ENCODE measurements at regions not wholly inside any gene's neighbourhood (a gene's known extent, or its start where the extent isn't known, plus 50 kb on each side); places are given as distances from the start of the nearest gene placed in this dataset.
A peak's percentile ranks its signal among the peaks of the same experiment; 100 is the strongest.

- peak; percentile 8 for DNase-seq (ENCODE audit: low read depth)
- no peak for TF ChIP-seq CTCF (conservative IDR thresholded peaks at IDR 0.05; ENCODE audit: low read depth, low read length)
- no peak overlapping the region for H3K4me3 ChIP-seq (ENCODE audit: low read depth, low read length)
Observed at GRCh38 chr2:18078216-18078615, 199.7 kb downstream of the KCNS3 start.

GRCh38 chr2:18077704-18078103 is 199.2 kb downstream of the KCNS3 start:
- no peak for TF ChIP-seq CTCF (conservative IDR thresholded peaks at IDR 0.05; ENCODE audit: low read depth, low read length)
- DNase-seq (ENCODE audit: low read depth), result peak; percentile 86

GRCh38 chr2:18077231-18077630 is 198.8 kb downstream of the KCNS3 start:
- H3K4me3 ChIP-seq (ENCODE audit: low read depth, low read length), result no peak overlapping the region
- no peak for DNase-seq (ENCODE audit: low read depth)
- no peak for TF ChIP-seq CTCF (conservative IDR thresholded peaks at IDR 0.05; ENCODE audit: low read depth, low read length)

More at GRCh38 chr2:18077704-18078103, 199.2 kb downstream of the KCNS3 start:
- no peak overlapping the region for H3K4me3 ChIP-seq (ENCODE audit: low read depth, low read length)

- no peak overlapping the region for H3K4me3 ChIP-seq (ENCODE audit: low read depth, low read length)
- TF ChIP-seq CTCF (conservative IDR thresholded peaks at IDR 0.05; ENCODE audit: low read depth, low read length), result no peak
- no peak for DNase-seq (ENCODE audit: low read depth)
Observed at GRCh38 chr2:18074476-18074875, 196.0 kb downstream of the KCNS3 start.

- TF ChIP-seq CTCF (conservative IDR thresholded peaks at IDR 0.05; ENCODE audit: low read depth, low read length), result no peak
- H3K4me3 ChIP-seq (ENCODE audit: low read depth, low read length), result no peak overlapping the region
Observed at GRCh38 chr2:18073601-18074000, 195.1 kb downstream of the KCNS3 start.

GRCh38 chr2:18067588-18068384 is 189.3 kb downstream of the KCNS3 start:
- DNase-seq (ENCODE audit: low read depth), result no peak
- TF ChIP-seq CTCF (conservative IDR thresholded peaks at IDR 0.05; ENCODE audit: low read depth, low read length), result no peak
- no peak overlapping the region for H3K4me3 ChIP-seq (ENCODE audit: low read depth, low read length)

More at GRCh38 chr2:18073601-18074000, 195.1 kb downstream of the KCNS3 start:
- no peak for DNase-seq (ENCODE audit: low read depth)

GRCh38 chr2:18066894-18067293 is 188.4 kb downstream of the KCNS3 start:
- no peak for DNase-seq (ENCODE audit: low read depth)
- no peak for TF ChIP-seq CTCF (conservative IDR thresholded peaks at IDR 0.05; ENCODE audit: low read depth, low read length)
- H3K4me3 ChIP-seq (ENCODE audit: low read depth, low read length), result no peak overlapping the region

Measured in choroid plexus epithelial cell (primary cell).